ENCODE measurements at regions not wholly inside any gene's neighbourhood (a gene's known extent, or its start where the extent isn't known, plus 50 kb on each side); places are given as distances from the start of the nearest gene placed in this dataset.

DNA sequence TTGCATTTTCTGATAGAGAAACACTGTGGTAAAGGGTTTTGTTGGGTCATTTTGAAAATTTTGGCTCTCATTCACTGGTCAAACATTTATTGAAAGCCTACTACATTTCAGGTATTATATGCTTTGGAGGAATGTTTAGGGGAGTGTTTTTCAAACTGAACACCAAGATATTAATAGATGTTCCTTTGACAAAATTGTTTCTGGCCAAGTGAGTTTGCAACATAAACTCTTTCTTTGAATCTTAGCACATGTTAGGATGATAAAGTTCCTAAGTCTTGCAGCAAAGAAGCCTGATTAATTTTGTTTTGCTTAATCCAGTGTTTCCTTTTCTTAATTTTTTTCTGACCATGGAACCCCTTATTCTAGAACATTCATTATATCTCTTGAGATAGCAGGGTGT, 232.5 kb upstream of the PHYHIPL start:
- H3K27ac Mint-ChIP-seq: no peak overlapping the region
- CTCF ChIA-PET: no interaction called here
- no peaks in the 10 kb centered on the region for H3K36me3 Mint-ChIP-seq
- POLR2A ChIA-PET: no interaction called here
- H3K27me3 Mint-ChIP-seq (ENCODE audit: low read depth): no peaks in the 10 kb centered on the region
- no peaks in the 10 kb centered on the region for H3K4me1 Mint-ChIP-seq
- TF ChIP-seq ZNF263 (CRISPR knock-in tag; IDR thresholded peaks at IDR 0.05; ENCODE audit: low read depth) (no peak), EMX1 (CRISPR knock-in tag; IDR thresholded peaks at IDR 0.05) (no peak), ETV6 (CRISPR knock-in tag; IDR thresholded peaks at IDR 0.05) (no peak), USF2 (CRISPR knock-in tag; IDR thresholded peaks at IDR 0.05) (no peak), CDX4 (CRISPR knock-in tag; IDR thresholded peaks at IDR 0.05; ENCODE audit: borderline replicate concordance) (no peak), GTF2I (CRISPR knock-in tag; conservative IDR thresholded peaks at IDR 0.05) (no peak), ZNF232 (CRISPR knock-in tag; IDR thresholded peaks at IDR 0.05) (no peak), ZNF396 (CRISPR knock-in tag; IDR thresholded peaks at IDR 0.05; ENCODE audit: borderline replicate concordance) (no peak), FOXP1 (CRISPR knock-in tag; IDR thresholded peaks at IDR 0.05; ENCODE audit: borderline replicate concordance) (no peak)
- TF ChIP-seq, protein P1, sequence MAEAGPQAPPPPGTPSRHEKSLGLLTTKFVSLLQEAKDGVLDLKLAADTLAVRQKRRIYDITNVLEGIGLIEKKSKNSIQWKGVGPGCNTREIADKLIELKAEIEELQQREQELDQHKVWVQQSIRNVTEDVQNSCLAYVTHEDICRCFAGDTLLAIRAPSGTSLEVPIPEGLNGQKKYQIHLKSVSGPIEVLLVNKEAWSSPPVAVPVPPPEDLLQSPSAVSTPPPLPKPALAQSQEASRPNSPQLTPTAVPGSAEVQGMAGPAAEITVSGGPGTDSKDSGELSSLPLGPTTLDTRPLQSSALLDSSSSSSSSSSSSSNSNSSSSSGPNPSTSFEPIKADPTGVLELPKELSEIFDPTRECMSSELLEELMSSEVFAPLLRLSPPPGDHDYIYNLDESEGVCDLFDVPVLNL (CRISPR knock-in tag; IDR thresholded peaks at IDR 0.05; ENCODE audit: borderline replicate concordance, low read depth): no peak
- TF ChIP-seq, protein P2, sequence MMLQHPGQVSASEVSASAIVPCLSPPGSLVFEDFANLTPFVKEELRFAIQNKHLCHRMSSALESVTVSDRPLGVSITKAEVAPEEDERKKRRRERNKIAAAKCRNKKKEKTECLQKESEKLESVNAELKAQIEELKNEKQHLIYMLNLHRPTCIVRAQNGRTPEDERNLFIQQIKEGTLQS (CRISPR knock-in tag; conservative IDR thresholded peaks at IDR 0.05): no peak
- TF ChIP-seq, protein P3, sequence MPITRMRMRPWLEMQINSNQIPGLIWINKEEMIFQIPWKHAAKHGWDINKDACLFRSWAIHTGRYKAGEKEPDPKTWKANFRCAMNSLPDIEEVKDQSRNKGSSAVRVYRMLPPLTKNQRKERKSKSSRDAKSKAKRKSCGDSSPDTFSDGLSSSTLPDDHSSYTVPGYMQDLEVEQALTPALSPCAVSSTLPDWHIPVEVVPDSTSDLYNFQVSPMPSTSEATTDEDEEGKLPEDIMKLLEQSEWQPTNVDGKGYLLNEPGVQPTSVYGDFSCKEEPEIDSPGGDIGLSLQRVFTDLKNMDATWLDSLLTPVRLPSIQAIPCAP (CRISPR knock-in tag; IDR thresholded peaks at IDR 0.05): no peak
- TF ChIP-seq, protein P4, sequence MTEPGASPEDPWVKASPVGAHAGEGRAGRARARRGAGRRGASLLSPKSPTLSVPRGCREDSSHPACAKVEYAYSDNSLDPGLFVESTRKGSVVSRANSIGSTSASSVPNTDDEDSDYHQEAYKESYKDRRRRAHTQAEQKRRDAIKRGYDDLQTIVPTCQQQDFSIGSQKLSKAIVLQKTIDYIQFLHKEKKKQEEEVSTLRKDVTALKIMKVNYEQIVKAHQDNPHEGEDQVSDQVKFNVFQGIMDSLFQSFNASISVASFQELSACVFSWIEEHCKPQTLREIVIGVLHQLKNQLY (CRISPR knock-in tag; IDR thresholded peaks at IDR 0.05): no peak
- TF ChIP-seq, protein P5, sequence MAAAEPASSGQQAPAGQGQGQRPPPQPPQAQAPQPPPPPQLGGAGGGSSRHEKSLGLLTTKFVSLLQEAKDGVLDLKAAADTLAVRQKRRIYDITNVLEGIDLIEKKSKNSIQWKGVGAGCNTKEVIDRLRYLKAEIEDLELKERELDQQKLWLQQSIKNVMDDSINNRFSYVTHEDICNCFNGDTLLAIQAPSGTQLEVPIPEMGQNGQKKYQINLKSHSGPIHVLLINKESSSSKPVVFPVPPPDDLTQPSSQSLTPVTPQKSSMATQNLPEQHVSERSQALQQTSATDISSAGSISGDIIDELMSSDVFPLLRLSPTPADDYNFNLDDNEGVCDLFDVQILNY (CRISPR knock-in tag; IDR thresholded peaks at IDR 0.05): no peak
- DNase-seq (ENCODE audit: low spot score): no peak
- no peak for ATAC-seq
- H3K9me3 Mint-ChIP-seq: peaks cover 11% of the 10 kb centered on the region
- no peak overlapping the region for H3K4me3 Mint-ChIP-seq

DNA sequence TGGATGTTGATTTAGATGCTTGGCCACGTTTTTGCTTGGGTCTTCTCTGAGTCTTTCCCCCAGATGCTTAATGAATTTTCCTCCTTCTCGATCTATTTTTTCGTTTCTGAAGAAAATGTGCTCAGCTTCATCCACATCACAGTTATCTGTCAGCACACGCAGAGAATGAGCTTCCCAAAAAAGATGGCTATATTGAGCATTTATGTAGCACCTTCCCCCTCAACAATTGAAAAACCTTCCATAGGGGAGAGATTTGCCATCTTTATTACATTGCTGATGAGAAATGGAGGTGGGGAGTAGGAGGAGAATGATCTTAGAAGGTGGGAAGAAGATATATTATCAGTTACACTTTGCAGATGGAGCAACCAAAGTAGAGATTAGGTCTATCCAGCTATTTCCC, 228.1 kb upstream of the PHYHIPL start:
- DNase-seq (ENCODE audit: low spot score) (no peak), ATAC-seq (no peak)
- Mint-ChIP-seq H3K27ac (no peak overlapping the region), H3K36me3 (no peaks in the 10 kb centered on the region), H3K27me3 (ENCODE audit: low read depth) (no peaks in the 10 kb centered on the region), H3K4me1 (no peaks in the 10 kb centered on the region), H3K9me3 (peaks cover 8% of the 10 kb centered on the region), H3K4me3 (no peak overlapping the region)
- TF ChIP-seq TCF7 (CRISPR knock-in tag; IDR thresholded peaks at IDR 0.05; ENCODE audit: low read depth) (no peak), ZNF317 (CRISPR knock-in tag; IDR thresholded peaks at IDR 0.05; ENCODE audit: borderline replicate concordance, low read depth) (no peak), ZNF396 (CRISPR knock-in tag; IDR thresholded peaks at IDR 0.05; ENCODE audit: borderline replicate concordance) (no peak), ZNF423 (CRISPR knock-in tag; IDR thresholded peaks at IDR 0.05) (no peak), CBFB (CRISPR knock-in tag; IDR thresholded peaks at IDR 0.05; ENCODE audit: low read depth) (no peak), ZNF138 (CRISPR knock-in tag; conservative IDR thresholded peaks at IDR 0.05) (no peak)
- ChIA-PET POLR2A (interaction anchor here (0.6 kb wide), 1 partner anchor 56 kb away, joined by 3 read pairs; no protein-coding TSS in a partner anchor), CTCF (no interaction called here)
